ENCODE measurements at regions not wholly inside any gene's neighbourhood (a gene's known extent, or its start where the extent isn't known, plus 50 kb on each side); places are given as distances from the start of the nearest gene placed in this dataset.

GRCh38 chr4:111404673-111405072 lies 740.6 kb upstream of the FAM241A start:
- CTCF ChIA-PET (ENCODE audit: partially characterized antibody), result no interaction called here
- no peak overlapping the region for H2AFZ ChIP-seq (ENCODE audit: low read length)
- H4K20me1 ChIP-seq (replicated peaks in 1 of 2; ENCODE audit: control insufficient read depth in 1 of 2, insufficient read depth in 2 of 2, low read length in 2 of 2), result no peaks in the 10 kb centered on the region
- no peaks in the 10 kb centered on the region for H3K4me1 ChIP-seq (replicated peaks in 1 of 4; ENCODE audit: control insufficient read depth in 3 of 4, insufficient read depth in 4 of 4, low read length in 3 of 4)
- H3K79me2 ChIP-seq (ENCODE audit: control insufficient read depth in 1 of 2, insufficient read depth in 2 of 2, low read length in 2 of 2), result no peaks in the 10 kb centered on the region
- H3K56ac ChIP-seq (replicated peaks; ENCODE audit: insufficient read length, low read depth, low read length), result no peak overlapping the region
- H3K27me3 ChIP-seq (replicated peaks in 1 of 4; ENCODE audit: control insufficient read depth in 3 of 4, extremely low read depth in 1 of 4, insufficient read depth in 3 of 4, low read length in 3 of 4), result peaks cover 0 to 1% (median 0%) of the 10 kb centered on the region in 4 experiments; a peak in 1 of 7 replicates
- H3K4me2 ChIP-seq (ENCODE audit: insufficient read depth in 1 of 2, low read depth in 2 of 2, low read length in 2 of 2), result no peak overlapping the region
- H3K18ac ChIP-seq (ENCODE audit: extremely low read depth, low read length), result no peak overlapping the region
- no peak overlapping the region for H4K8ac ChIP-seq (ENCODE audit: extremely low read depth, insufficient read depth, low read length)
- TF ChIP-seq BACH1 (IDR thresholded peaks at IDR 0.05; ENCODE audit: low read length), result no peak
- no peak for TF ChIP-seq KDM1A (IDR thresholded peaks at IDR 0.05; ENCODE audit: borderline replicate concordance, low read length)
- no peak for TF ChIP-seq FOSL1 (IDR thresholded peaks at IDR 0.05; ENCODE audit: insufficient read depth, low read depth, low read length)
- DNase-seq (ENCODE audit: low read depth in 1 of 2, low spot score in 2 of 2) (no peak), FAIRE-seq (no peak)
- no peak overlapping the region for H4K5ac ChIP-seq (ENCODE audit: insufficient read length, low read depth, low read length)
- no peaks in the 10 kb centered on the region for H3K36me3 ChIP-seq (ENCODE audit: control insufficient read depth in 2 of 4, insufficient read depth in 4 of 4, low read length in 3 of 4)
- H3K23me2 ChIP-seq (ENCODE audit: low read depth, low read length), result no peaks in the 10 kb centered on the region
- no peak overlapping the region for H2BK20ac ChIP-seq (ENCODE audit: low read length)
- no peak overlapping the region for H3K14ac ChIP-seq (ENCODE audit: insufficient read length)
- no peak overlapping the region for H3K4ac ChIP-seq (replicated peaks; ENCODE audit: insufficient read length, low read depth, low read length)
- no peak overlapping the region for H3K9ac ChIP-seq (replicated peaks in 1 of 4; ENCODE audit: extremely low read depth in 1 of 4, low read depth in 3 of 4, low read length in 3 of 4)
- H2BK120ac ChIP-seq (replicated peaks; ENCODE audit: low read depth, low read length), result no peak overlapping the region
- H3K4me3 ChIP-seq (ENCODE audit: extremely low read depth in 1 of 4, insufficient read depth in 2 of 4, low read depth in 3 of 4, low read length in 4 of 4), result no peak overlapping the region
- H2BK12ac ChIP-seq (ENCODE audit: low read depth, low read length), result no peak overlapping the region
- H3K27ac ChIP-seq (ENCODE audit: low read depth, low read length), result no peak overlapping the region
- no peak overlapping the region for H2BK5ac ChIP-seq (ENCODE audit: low read depth, low read length)
- H3K9me3 ChIP-seq (ENCODE audit: insufficient read depth in 2 of 2, low read depth in 1 of 2, low read length in 1 of 2), result no peaks in the 10 kb centered on the region
- no peak overlapping the region for H2AK5ac ChIP-seq (ENCODE audit: low read depth, low read length)
- H4K91ac ChIP-seq (replicated peaks; ENCODE audit: insufficient read length, low read length), result no peak overlapping the region
- H3K79me1 ChIP-seq (ENCODE audit: low read depth, low read length), result no peaks in the 10 kb centered on the region
- H2BK15ac ChIP-seq (ENCODE audit: low read length), result no peak overlapping the region
- WGBS, 2 experiments (ENCODE audit: extremely low coverage in 1 of 2, insufficient coverage in 1 of 2, insufficient read length in 1 of 2, insufficient replicate concordance in 2 of 2, low coverage in 1 of 2, low lambda C conversion rate in 2 of 2, missing lambda C conversion rate in 1 of 2), result 94% methylated on average over 3 of the region's 3 CpGs; no CpG with 5 or more reads in 1 of the 2 experiments
- no peak overlapping the region for H3K23ac ChIP-seq (ENCODE audit: insufficient read length)
- POLR2A ChIA-PET (ENCODE audit: partially characterized antibody), result no interaction called here
